ENCODE measurements at regions not wholly inside any gene's neighbourhood (a gene's known extent, or its start where the extent isn't known, plus 50 kb on each side); places are given as distances from the start of the nearest gene placed in this dataset.

GRCh38 chr1:232144696-232145230 lies 485.2 kb downstream of the SIPA1L2 start:
- no peak for TF ChIP-seq HMGXB4 (CRISPR knock-in tag; IDR thresholded peaks at IDR 0.05)
- no peak for TF ChIP-seq ZNF396 (CRISPR knock-in tag; IDR thresholded peaks at IDR 0.05; ENCODE audit: borderline replicate concordance)
